GM10248 (cell line): ENCODE measurements at regions not wholly inside any gene's neighbourhood (a gene's known extent, or its start where the extent isn't known, plus 50 kb on each side); places are given as distances from the start of the nearest gene placed in this dataset.

Experiments used
- CTCF ChIA-PET: fragments of 300-600 bp; sonication (Branson Sonifier 250); formaldehyde crosslinking; extraction: SDS; loops from one replicate; lab custom pipeline; 2021; ENCODE audit warnings: antibody characterized with exemption; lab: Yijun Ruan, JAX
- POLR2A ChIA-PET: fragments of 350-650 bp; sonication (Branson Sonifier 250); formaldehyde crosslinking; extraction: SDS; loops from one replicate; lab custom pipeline; 2020; ENCODE audit warnings: antibody characterized with exemption; lab: Yijun Ruan, JAX
- DNase-seq: peaks from one replicate; pipeline ENCODE4 v3.0.0; 2012; ENCODE audit errors: extremely low spot score
- TF ChIP-seq, protein P1 (sequence below): IDR thresholded peaks from 2 replicates; pipeline ENCODE4 v1.5.1; 2012; ENCODE audit warnings: mild to moderate bottlenecking, low read depth; ENCODE audit errors: extremely low read depth, missing control alignments, control extremely low read depth

DNA sequence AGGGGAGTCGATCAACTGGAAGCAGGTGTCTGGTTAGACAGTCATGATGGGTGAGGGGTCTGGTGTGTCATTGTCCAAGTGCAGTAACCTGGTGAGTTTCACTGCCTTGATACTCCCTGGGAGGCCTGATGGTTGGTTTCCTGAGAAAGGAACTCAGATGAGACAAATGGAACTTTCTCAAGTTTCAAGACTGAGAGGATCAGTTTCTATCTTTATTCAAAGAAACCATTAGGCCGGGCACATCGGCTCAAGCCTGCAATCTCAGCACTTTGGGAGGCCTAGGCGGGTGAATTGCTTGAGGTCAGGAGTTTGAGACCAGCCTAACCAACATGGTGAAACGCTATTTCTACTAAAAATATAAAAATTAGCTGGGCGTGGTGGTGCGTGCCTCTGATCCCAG, 776.1 kb downstream of the AACS start:
- ChIA-PET POLR2A (no interaction called here), CTCF (interaction anchor here (0.6 to 2.0 kb wide), 2 partner anchors 8 to 9 kb away, joined by 3 to 7 read pairs; no protein-coding TSS in a partner anchor)
- DNase-seq = no peak
- TF ChIP-seq, protein P1, sequence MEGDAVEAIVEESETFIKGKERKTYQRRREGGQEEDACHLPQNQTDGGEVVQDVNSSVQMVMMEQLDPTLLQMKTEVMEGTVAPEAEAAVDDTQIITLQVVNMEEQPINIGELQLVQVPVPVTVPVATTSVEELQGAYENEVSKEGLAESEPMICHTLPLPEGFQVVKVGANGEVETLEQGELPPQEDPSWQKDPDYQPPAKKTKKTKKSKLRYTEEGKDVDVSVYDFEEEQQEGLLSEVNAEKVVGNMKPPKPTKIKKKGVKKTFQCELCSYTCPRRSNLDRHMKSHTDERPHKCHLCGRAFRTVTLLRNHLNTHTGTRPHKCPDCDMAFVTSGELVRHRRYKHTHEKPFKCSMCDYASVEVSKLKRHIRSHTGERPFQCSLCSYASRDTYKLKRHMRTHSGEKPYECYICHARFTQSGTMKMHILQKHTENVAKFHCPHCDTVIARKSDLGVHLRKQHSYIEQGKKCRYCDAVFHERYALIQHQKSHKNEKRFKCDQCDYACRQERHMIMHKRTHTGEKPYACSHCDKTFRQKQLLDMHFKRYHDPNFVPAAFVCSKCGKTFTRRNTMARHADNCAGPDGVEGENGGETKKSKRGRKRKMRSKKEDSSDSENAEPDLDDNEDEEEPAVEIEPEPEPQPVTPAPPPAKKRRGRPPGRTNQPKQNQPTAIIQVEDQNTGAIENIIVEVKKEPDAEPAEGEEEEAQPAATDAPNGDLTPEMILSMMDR = no peak

DNA sequence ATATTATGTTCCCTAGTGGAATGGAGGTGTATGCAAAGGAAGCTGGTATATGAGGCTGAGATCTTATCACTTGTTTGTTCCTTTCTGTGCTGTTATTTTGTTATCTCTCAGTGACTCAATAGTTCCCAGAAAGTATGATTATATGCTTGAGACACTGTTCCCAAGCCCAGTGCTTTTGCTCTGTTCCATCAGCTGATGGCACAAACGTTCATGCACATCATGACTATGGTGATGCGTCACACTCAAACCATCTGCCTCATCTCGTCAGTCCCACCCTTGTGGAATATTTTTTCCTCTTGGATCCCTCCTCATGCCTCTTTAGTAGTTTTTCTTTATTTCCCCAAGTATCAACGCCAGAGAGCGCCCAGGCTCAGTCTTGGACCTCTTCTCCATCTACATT, 786.9 kb downstream of the AACS start:
- CTCF ChIA-PET = no interaction called here
- POLR2A ChIA-PET = no interaction called here
- no peak for DNase-seq
- TF ChIP-seq, protein P1 = no peak

DNA sequence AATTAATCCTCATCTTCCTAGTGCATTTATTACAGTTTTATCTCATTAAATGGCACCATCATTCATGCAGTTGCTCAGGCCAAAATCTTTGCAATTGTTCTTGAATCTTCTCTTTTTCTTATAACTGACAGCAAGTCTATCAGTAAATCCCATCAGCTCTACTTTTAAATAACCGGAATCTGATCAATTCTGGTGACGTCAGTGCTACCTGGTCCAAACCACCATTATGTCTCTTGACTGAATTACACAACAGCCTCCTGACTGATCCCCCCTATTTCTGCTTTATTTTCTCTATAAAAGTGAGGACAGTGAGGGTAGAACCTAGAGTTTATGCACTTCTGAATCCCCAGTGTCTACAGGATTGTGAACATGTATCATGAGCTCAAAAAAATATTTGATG, 787.4 kb downstream of the AACS start:
- ChIA-PET CTCF (no interaction called here), POLR2A (no interaction called here)
- no peak for DNase-seq
- TF ChIP-seq, protein P1 = no peak

DNA sequence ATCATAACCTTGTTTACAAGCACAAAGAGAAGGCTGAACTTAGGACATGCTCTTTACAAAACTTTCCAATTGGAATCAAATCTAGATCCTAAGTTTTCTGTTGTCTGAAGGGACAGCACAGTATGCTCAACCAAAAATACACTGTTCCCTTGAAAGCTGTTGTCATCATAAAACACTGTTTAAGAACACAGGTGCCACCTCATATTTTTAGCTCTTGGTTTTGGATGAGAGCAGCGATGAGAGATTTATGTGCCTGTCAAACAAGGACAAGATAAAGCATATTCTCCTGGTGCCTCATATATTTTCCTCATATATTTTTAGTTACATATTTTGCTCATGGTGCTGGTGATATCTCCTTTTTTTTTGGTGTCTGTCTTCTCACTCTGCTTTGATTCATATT, 788.4 kb downstream of the AACS start:
- TF ChIP-seq, protein P1 = no peak
- ChIA-PET CTCF (no interaction called here), POLR2A (no interaction called here)
- DNase-seq = no peak

DNA sequence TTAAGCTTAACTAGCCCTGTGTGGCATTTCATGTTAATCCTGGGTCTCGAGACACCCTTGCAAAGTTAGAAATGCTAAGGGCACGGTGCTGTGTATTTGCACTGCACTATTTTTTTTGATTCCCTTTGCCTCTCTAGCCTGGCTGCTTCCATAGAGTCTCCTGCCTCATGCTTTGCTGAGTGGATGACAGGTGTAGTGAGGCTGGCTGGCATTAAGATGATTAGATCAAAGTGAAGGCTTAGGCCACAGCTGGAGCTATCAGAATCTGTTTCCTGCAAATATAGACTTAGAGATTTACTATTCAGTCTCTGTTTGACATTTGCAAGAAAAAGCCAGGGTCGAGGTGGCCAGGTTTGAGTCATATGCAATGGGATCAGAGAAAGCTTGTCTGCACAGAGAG, 791.1 kb downstream of the AACS start:
- ChIA-PET CTCF (no interaction called here), POLR2A (no interaction called here)
- TF ChIP-seq, protein P1 = no peak
- no peak for DNase-seq

DNA sequence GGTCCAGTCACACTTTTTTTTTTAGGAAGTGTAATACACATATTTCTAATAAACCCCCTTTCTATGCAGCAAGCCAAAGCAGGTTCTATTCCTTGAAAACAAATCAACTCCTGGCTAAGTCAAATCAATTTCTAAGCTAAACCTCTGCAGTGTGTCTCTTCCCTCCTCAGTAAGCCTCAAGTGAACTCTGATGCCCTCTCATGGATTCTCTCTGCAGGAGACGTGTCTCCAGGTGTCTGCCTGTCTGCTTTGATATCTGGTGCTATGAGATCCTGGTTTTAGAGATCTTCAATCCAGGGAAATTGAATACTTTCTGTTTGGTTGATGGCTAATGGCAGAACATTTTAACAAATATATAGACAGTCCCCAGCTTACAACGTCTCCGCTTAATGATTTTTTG, 791.7 kb downstream of the AACS start:
- ChIA-PET POLR2A (no interaction called here), CTCF (no interaction called here)
- DNase-seq = no peak
- TF ChIP-seq, protein P1 = no peak

DNA sequence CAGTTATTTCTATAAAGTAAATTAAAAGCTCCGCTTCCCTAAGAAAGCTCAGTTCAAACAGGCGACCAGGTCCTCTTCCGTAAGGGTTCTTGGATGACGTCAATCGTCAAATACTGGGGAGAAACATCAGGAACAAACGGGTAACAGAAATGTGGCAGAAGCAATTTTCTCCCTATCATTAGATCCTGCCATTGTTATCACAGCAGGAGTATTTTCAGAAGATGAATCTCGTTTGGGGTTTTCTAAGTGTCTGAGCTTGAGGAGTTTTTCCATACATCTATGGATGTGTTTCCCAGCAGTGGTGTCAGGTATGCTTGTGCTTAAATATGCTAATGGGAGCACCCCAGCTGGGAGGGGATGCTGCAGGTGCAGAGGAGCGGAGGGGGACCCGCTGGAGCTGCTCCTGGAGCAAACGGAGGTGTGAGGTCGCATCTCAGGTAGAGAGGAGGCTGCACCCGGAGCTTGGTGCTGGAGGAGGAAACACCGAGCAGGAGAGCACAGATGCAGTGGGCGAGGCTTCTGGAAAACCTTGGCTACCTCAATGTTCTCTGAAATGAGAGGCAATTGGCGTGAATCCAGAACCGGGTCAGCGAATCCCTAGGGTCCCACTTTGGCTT, 795.5 kb downstream of the AACS start:
- ChIA-PET POLR2A (no interaction called here), CTCF (no interaction called here)
- TF ChIP-seq, protein P1 = no peak
- no peak for DNase-seq
